ENCODE measurements at regions not wholly inside any gene's neighbourhood (a gene's known extent, or its start where the extent isn't known, plus 50 kb on each side); places are given as distances from the start of the nearest gene placed in this dataset.
"Not testable (repeated sequence)": the region's sequence is repeated elsewhere in the genome, so short reads cannot be mapped to it uniquely, and the experiment has no call there.

DNA sequence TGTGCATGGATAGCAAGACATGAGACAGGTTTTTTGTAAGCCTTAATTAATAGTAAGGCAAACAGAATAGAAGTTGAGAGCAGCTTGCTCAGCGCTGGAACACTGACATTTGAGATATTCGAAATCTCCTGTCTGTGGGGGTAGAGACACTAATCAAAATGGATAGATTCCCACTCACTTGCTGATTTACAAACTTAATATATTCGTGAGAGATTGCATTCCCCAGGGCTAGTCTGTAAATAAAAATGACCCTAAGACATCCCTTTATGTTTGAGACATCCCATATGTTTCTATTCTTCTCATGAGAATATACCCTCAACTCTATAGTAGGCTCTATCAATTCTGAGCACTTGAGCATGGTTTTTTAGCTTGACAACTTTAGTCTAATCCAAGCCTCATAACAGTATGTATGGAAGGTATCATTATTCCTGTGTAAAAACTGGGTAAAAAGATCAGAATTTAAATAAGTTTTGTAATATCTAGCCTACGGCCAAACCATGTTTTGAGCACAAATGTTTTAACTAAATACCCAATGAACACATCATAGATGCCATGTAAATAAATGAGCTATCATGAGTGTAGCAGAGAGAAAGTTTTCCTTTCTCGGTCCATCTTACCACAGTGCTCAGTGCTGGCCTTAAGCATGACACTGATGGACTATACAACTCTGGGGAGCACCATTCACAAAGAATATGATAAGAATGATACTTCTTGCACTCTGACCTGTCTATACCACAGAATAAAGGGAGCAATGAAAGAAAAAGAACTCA is 609.2 kb downstream of the PSAT1 start:
- TF ChIP-seq, protein P1, sequence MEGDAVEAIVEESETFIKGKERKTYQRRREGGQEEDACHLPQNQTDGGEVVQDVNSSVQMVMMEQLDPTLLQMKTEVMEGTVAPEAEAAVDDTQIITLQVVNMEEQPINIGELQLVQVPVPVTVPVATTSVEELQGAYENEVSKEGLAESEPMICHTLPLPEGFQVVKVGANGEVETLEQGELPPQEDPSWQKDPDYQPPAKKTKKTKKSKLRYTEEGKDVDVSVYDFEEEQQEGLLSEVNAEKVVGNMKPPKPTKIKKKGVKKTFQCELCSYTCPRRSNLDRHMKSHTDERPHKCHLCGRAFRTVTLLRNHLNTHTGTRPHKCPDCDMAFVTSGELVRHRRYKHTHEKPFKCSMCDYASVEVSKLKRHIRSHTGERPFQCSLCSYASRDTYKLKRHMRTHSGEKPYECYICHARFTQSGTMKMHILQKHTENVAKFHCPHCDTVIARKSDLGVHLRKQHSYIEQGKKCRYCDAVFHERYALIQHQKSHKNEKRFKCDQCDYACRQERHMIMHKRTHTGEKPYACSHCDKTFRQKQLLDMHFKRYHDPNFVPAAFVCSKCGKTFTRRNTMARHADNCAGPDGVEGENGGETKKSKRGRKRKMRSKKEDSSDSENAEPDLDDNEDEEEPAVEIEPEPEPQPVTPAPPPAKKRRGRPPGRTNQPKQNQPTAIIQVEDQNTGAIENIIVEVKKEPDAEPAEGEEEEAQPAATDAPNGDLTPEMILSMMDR (conservative IDR thresholded peaks at IDR 0.05), result no peak
- no peak for TF ChIP-seq ZFX (IDR thresholded peaks at IDR 0.05)
- no peak overlapping the region for H3K27ac ChIP-seq

DNA sequence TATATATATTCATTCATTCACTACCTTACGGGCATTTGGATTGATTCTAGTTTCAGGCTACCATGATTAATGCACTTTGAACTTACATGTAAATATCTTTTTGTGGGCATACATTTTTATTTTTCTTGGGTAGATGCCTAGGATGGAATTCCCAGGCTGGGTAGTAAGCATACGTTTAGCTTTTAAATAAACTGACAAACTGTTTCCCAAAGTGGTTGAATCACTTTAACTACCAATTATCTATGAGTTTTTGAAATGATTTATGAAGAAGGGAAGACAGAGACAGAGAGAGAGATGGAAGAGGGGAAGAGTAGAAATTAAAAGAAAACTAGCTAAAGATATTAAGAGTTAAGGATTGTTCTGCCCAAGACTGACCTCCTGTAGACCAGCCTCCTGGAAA is 612.6 kb downstream of the PSAT1 start:
- TF ChIP-seq, protein P1 (conservative IDR thresholded peaks at IDR 0.05), result no peak
- no peak for TF ChIP-seq ZFX (IDR thresholded peaks at IDR 0.05)
- H3K27ac ChIP-seq, result no peak overlapping the region

DNA sequence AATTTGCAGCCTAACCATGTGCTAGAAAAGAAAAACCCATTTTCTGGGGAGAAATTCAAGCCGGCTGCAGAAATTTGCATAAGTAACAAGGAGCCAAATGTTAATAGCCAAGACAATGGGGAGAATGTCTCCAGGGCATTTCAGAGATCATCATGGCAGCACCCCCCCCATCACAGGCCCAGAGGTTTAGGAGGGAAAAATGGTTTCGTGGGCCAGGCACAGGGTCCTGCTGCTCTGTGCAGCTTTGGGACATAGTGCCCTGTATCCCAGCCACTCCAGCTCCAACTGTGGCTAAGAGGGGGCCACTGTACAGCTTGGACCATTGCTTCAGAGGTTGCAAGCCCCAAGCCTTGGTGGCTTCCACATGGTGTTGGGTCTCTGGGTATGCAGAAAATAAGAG is 620.0 kb downstream of the PSAT1 start:
- not testable (repeated sequence) for H3K27ac ChIP-seq

DNA sequence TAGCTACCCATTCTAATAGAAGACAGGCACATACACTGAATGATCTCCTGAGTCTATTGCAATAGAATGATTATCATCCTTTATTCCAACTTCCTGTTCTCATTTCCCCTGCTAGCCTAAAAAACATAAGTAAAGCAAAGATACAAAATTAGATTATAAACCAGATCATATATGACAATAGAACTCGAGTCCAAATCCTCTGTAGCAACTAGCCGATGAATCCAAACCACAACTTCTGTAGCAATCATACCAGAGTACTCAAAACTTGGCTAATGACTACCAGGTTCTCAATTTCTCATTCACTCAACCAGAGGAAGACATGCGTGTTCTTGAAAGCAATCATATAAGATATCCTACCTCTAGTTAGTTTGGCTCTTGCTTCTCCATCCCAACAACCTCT is 622.1 kb downstream of the PSAT1 start:
- H3K27ac ChIP-seq, result no peak overlapping the region
- TF ChIP-seq ZFX (IDR thresholded peaks at IDR 0.05), result no peak
- TF ChIP-seq, protein P1 (conservative IDR thresholded peaks at IDR 0.05), result no peak

DNA sequence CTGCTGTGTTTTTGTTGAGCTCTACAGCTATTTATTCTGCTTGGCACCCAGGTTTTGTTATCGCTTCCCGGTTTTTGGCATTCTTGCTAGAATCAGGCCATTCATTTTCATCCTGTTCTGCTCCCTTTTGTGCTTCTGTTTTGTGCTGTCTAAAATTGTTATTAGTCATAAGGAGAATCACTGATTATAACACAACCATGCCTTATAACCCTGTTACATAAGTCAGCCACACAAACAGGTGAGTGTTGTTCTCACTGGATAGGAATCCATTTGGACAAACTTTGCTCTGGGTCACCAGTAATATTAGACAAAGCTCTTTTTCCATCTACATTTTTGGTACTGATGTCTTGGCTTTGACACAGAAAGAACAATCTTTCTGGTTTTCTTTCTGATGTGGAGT is 622.8 kb downstream of the PSAT1 start:
- no peak overlapping the region for H3K27ac ChIP-seq

DNA sequence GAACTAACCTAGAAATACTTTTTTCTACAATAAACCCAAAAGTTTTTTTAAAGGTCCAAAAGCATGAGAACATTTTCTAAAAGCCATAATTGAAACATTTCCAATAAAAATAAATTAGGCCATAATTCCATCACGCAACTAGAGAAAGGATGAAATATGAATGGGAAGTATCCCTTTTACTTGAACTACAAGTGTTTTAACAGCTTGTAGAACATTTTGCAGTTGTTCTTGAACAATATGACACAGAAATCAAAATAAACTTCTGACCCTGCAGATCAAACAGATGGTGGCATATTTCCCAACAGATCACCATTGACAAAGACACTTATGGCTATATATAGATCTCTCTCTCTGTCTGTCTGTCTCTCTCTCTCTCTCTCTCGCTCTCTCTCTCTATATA is 624.4 kb downstream of the PSAT1 start:
- TF ChIP-seq, protein P1 (conservative IDR thresholded peaks at IDR 0.05), result no peak
- TF ChIP-seq ZFX (IDR thresholded peaks at IDR 0.05), result no peak
- H3K27ac ChIP-seq, result no peak overlapping the region

More for the DNA sequence above, 622.8 kb downstream of the PSAT1 start:
- TF ChIP-seq ZFX (IDR thresholded peaks at IDR 0.05), result no peak
- TF ChIP-seq, protein P1 (conservative IDR thresholded peaks at IDR 0.05), result no peak

DNA sequence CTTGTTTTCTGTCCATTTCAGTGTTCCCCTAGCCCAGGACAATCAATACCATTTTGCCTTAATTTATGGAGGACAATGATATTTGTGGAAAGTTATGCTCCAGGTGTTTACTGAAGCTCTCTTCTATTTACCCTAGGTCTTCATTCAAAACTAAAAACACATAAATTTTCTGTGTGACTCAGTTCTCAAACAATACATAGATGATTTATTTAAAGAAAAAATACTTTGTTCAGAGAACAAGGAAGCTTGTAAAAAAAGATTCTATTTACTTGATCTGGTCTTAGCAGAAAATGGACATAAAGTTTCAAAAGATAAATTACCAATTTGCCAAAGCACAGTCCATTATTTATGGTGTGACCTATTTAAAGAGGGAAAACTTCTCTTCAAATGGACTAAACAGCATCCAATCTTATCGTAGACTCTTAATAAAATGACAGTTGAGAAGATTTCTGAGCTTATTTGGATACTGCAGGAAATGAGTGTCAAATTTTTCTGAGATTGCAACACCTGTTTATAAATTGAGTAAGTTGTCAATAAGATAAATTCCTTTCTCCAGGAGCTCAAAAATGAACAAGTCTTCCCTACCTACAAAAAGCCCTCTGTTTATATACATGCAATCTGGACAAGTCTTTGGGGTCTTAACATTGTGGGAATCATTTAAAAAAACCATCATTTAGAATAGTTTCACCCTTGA is 627.2 kb downstream of the PSAT1 start:
- no peak for TF ChIP-seq ZFX (IDR thresholded peaks at IDR 0.05)
- TF ChIP-seq, protein P1 (conservative IDR thresholded peaks at IDR 0.05), result no peak
- H3K27ac ChIP-seq, result no peak overlapping the region
